Upper lobe of left lung (tissue), 6 donors: ENCODE measurements at regions not wholly inside any gene's neighbourhood (a gene's known extent, or its start where the extent isn't known, plus 50 kb on each side); places are given as distances from the start of the nearest gene placed in this dataset.

Source experiments
- ATAC-seq, 2 donors: fragments of 200-7000 bp; cut with Tn5 transposase; one replicate each; pipeline ENCODE4 v1.9.1; 2022; ENCODE audit warnings: mild to moderate bottlenecking in 2 of 2, moderate library complexity in 2 of 2; ENCODE audit not compliant: low FRiP score in 2 of 2
- DNase-seq, 2 donors: peaks; one replicate each; pipeline ENCODE4 v3.0.0-alpha.2; 2019 to 2020
- H3K27ac ChIP-seq, 4 donors: fragments of 200-600 bp; sonication (generic); one replicate each; pipeline ENCODE4 v1.5.1; 2016 to 2019
- H3K27me3 ChIP-seq, 4 donors: fragments of 200-600 bp; sonication (generic); one replicate each; pipeline ENCODE4 v1.5.1; 2017 to 2019
- H3K36me3 ChIP-seq, 4 donors: fragments of 200-600 bp; sonication (generic); one replicate each; pipeline ENCODE4 v1.5.1; 2016 to 2019
- H3K4me1 ChIP-seq, 4 donors: fragments of 200-600 bp; sonication (generic); one replicate each; pipeline ENCODE4 v1.5.1; 2018 to 2019
- H3K4me3 ChIP-seq, 4 donors: fragments of 200-600 bp; sonication (generic); one replicate each; pipeline ENCODE4 v1.5.1; 2017 to 2019; ENCODE audit warnings: mild to moderate bottlenecking in 2 of 4, moderate library complexity in 1 of 4
- H3K9me3 ChIP-seq, 4 donors: fragments of 200-600 bp; sonication (generic); one replicate each; pipeline ENCODE4 v1.5.1; 2018 to 2019
- EP300 ChIP-seq, 4 donors: sonication (generic); formaldehyde crosslinking; IDR thresholded peaks; one replicate each; pipeline ENCODE4 v1.5.1; 2017; ENCODE audit warnings: antibody characterized with exemption in 4 of 4, control low read depth in 2 of 4
- POLR2A ChIP-seq, 4 donors: fragments of 450-650 bp; IDR thresholded peaks; one replicate each; pipeline ENCODE4 v1.5.1; 2016 to 2017; ENCODE audit warnings: antibody characterized with exemption in 4 of 4, mild to moderate bottlenecking in 2 of 4
- POLR2AphosphoS5 ChIP-seq, 2 donors: sonication (generic); formaldehyde crosslinking; IDR thresholded peaks; one replicate each; pipeline ENCODE4 v1.5.1; 2017; ENCODE audit warnings: antibody characterized with exemption in 2 of 2
- WGBS, 2 donors: methylation state at CpG; one replicate each; pipeline ENCODE4 v1.1.5; 2017 to 2018; 5-methylcytosine and 5-hydroxymethylcytosine counted together
- TF ChIP-seq, protein P1 (sequence below), 6 experiments: fragments of 450-650 bp in 4 of 6; fragments of 200-600 bp in 2 of 6; sonication (generic) in 2 of 6; IDR thresholded peaks; one replicate each; pipeline ENCODE4 v1.5.1; 2016 to 2019; ENCODE audit warnings: antibody characterized with exemption in 6 of 6
- donor health status: DM: no; HTN: no; CAD: no; lungs with moderate emphysema.
- donor health status: DM: no; HTN: yes; CAD: no; lungs with severe emphysema.

DNA sequence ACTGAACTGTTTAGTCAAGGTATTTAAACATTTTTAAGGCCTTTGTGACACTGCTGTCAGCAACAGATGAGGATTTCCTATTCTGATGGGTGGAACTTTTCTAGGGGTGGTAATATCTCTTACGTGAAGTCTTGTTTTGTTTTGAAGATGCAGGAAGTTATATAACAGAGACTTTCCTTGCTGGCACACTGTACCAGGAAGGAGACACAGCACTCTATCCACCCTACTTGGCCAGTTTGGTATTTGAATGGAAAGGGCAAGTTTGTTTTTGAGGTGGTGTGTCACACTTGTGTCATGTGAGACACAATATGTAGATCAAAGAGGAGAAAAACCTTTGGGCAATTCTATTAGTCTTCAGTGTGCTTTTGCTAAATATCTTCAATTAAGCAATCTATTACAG, 51.6 kb upstream of the SRP54 start:
- TF ChIP-seq, protein P1, sequence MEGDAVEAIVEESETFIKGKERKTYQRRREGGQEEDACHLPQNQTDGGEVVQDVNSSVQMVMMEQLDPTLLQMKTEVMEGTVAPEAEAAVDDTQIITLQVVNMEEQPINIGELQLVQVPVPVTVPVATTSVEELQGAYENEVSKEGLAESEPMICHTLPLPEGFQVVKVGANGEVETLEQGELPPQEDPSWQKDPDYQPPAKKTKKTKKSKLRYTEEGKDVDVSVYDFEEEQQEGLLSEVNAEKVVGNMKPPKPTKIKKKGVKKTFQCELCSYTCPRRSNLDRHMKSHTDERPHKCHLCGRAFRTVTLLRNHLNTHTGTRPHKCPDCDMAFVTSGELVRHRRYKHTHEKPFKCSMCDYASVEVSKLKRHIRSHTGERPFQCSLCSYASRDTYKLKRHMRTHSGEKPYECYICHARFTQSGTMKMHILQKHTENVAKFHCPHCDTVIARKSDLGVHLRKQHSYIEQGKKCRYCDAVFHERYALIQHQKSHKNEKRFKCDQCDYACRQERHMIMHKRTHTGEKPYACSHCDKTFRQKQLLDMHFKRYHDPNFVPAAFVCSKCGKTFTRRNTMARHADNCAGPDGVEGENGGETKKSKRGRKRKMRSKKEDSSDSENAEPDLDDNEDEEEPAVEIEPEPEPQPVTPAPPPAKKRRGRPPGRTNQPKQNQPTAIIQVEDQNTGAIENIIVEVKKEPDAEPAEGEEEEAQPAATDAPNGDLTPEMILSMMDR (IDR thresholded peaks at IDR 0.05), result no peak
- TF ChIP-seq POLR2A (IDR thresholded peaks at IDR 0.05), result peak in 1 of 4 donors; percentile 21
- TF ChIP-seq EP300 (IDR thresholded peaks at IDR 0.05), result peak in 1 of 4 donors; percentile 49
- peak in 1 of 2 donors; percentile 40 for TF ChIP-seq POLR2AphosphoS5 (IDR thresholded peaks at IDR 0.05)
- peak overlapping the region; percentile 35 to 70 (median 58) for H3K27ac ChIP-seq
- DNase-seq (no peak), ATAC-seq (peak in 1 of 2 donors; percentile 59)
- H3K9me3 ChIP-seq, result no peaks in the 10 kb centered on the region
- H3K36me3 ChIP-seq, result no peaks in the 10 kb centered on the region
- no peaks in the 10 kb centered on the region for H3K27me3 ChIP-seq
- H3K4me3 ChIP-seq, result no peak overlapping the region
- H3K4me1 ChIP-seq, result peaks cover 0 to 16% (median 8%) of the 10 kb centered on the region in 4 donors
- 10 to 13% methylated on average over 1 of the region's 1 CpG for WGBS, 2 donors

- H3K36me3 ChIP-seq, result no peaks in the 10 kb centered on the region
- TF ChIP-seq EP300 (IDR thresholded peaks at IDR 0.05) (no peak), POLR2A (IDR thresholded peaks at IDR 0.05) (peak in 1 of 4 donors; percentile 35), POLR2AphosphoS5 (IDR thresholded peaks at IDR 0.05) (no peak)
- TF ChIP-seq, protein P1 (IDR thresholded peaks at IDR 0.05), result no peak
- H3K9me3 ChIP-seq, result no peaks in the 10 kb centered on the region
- H3K27me3 ChIP-seq, result no peaks in the 10 kb centered on the region
- H3K4me3 ChIP-seq, result no peak overlapping the region
- ATAC-seq (no peak), DNase-seq (no peak)
- 42 to 52% methylated on average over 4 of the region's 4 CpGs for WGBS, 2 donors
- H3K4me1 ChIP-seq, result peaks cover 0 to 16% (median 8%) of the 10 kb centered on the region in 4 donors
- peak overlapping the region; percentile 35 to 70 (median 58) for H3K27ac ChIP-seq
Measured at GRCh38 chr14:34930591-34931091, 52.2 kb upstream of the SRP54 start.

DNA sequence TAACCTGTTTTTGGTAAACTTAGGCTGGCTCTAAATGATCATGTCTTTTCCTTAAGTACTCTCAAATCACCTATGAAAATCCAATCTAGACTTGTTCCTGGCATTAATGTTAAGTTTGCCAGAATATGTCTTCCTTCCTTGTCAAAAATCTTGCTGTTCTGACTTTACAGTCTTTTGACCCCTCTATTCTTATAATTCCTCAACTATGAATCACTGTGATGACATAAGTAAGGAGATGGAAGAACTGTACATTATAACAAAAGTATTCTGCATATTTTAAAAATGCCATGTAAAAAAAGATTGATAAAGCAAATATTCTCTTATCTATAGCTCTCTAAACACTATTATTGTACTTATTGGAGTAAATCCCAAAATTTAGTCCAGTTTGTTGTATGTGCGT, 51.4 kb upstream of the BAZ1A start:
- H3K4me1 ChIP-seq, result peaks cover 0 to 12% (median 6%) of the 10 kb centered on the region in 4 donors
- H3K9me3 ChIP-seq, result no peaks in the 10 kb centered on the region
- DNase-seq, result no peak
- 100% methylated on average over 1 of the region's 1 CpG for WGBS, 2 donors
- no peaks in the 10 kb centered on the region for H3K27me3 ChIP-seq
- H3K36me3 ChIP-seq, result no peaks in the 10 kb centered on the region
- H3K27ac ChIP-seq, result no peak overlapping the region
- no peak for ATAC-seq
- TF ChIP-seq POLR2A (IDR thresholded peaks at IDR 0.05), result no peak
- no peak for TF ChIP-seq EP300 (IDR thresholded peaks at IDR 0.05)
- TF ChIP-seq POLR2AphosphoS5 (IDR thresholded peaks at IDR 0.05), result no peak
- TF ChIP-seq, protein P1 (IDR thresholded peaks at IDR 0.05), result no peak
- no peak overlapping the region for H3K4me3 ChIP-seq
